COLO829 (cell line): ENCODE measurements at regions not wholly inside any gene's neighbourhood (a gene's known extent, or its start where the extent isn't known, plus 50 kb on each side); places are given as distances from the start of the nearest gene placed in this dataset.

Experiments used
- DNase-seq: peaks from one replicate; pipeline ENCODE4 v3.0.0; 2012; ENCODE audit warnings: low spot score

GRCh38 chr12:89821896-89822295 is 113.3 kb upstream of the ATP2B1 start:
- no peak for DNase-seq

- no peak for DNase-seq
These were observed 109.0 kb upstream of the ATP2B1 start for GRCh38 chr12:89817501-89818226.

GRCh38 chr12:89815225-89815624 is 106.6 kb upstream of the ATP2B1 start:
- no peak for DNase-seq

GRCh38 chr12:89803412-89803811 is 94.8 kb upstream of the ATP2B1 start:
- no peak for DNase-seq

- DNase-seq, result no peak
These were observed 92.6 kb upstream of the ATP2B1 start for GRCh38 chr12:89801284-89801683.

- DNase-seq, result no peak
These were observed 91.8 kb upstream of the ATP2B1 start for GRCh38 chr12:89800435-89800834.

- no peak for DNase-seq
These were observed 90.7 kb upstream of the ATP2B1 start for GRCh38 chr12:89799316-89799715.

- DNase-seq, result no peak
These were observed 88.8 kb upstream of the ATP2B1 start for GRCh38 chr12:89797436-89797835.

GRCh38 chr12:89796798-89797382 is 88.3 kb upstream of the ATP2B1 start:
- no peak for DNase-seq

- DNase-seq, result no peak
These were observed 85.3 kb upstream of the ATP2B1 start for GRCh38 chr12:89793946-89794345.

- no peak for DNase-seq
These were observed 82.6 kb upstream of the ATP2B1 start for GRCh38 chr12:89791286-89791685.

GRCh38 chr12:89789862-89790261 is 81.2 kb upstream of the ATP2B1 start:
- DNase-seq, result no peak

GRCh38 chr12:89787763-89788162 is 79.1 kb upstream of the ATP2B1 start:
- DNase-seq, result no peak

- no peak for DNase-seq
These were observed 77.7 kb upstream of the ATP2B1 start for GRCh38 chr12:89786177-89786810.

GRCh38 chr12:89783359-89784060 is 74.9 kb upstream of the ATP2B1 start:
- no peak for DNase-seq

GRCh38 chr12:89782807-89783206 is 74.2 kb upstream of the ATP2B1 start:
- DNase-seq, result no peak

GRCh38 chr12:89781946-89782550 is 73.4 kb upstream of the ATP2B1 start:
- no peak for DNase-seq

- no peak for DNase-seq
These were observed 72.5 kb upstream of the ATP2B1 start for GRCh38 chr12:89781156-89781555.

- no peak for DNase-seq
These were observed 70.5 kb upstream of the ATP2B1 start for GRCh38 chr12:89779090-89779489.

- DNase-seq, result no peak
These were observed 69.2 kb upstream of the ATP2B1 start for GRCh38 chr12:89777733-89778379.

GRCh38 chr12:89775986-89776365 is 67.3 kb upstream of the ATP2B1 start:
- DNase-seq, result peak; percentile 4
